ENCODE measurements at regions not wholly inside any gene's neighbourhood (a gene's known extent, or its start where the extent isn't known, plus 50 kb on each side); places are given as distances from the start of the nearest gene placed in this dataset.

DNA sequence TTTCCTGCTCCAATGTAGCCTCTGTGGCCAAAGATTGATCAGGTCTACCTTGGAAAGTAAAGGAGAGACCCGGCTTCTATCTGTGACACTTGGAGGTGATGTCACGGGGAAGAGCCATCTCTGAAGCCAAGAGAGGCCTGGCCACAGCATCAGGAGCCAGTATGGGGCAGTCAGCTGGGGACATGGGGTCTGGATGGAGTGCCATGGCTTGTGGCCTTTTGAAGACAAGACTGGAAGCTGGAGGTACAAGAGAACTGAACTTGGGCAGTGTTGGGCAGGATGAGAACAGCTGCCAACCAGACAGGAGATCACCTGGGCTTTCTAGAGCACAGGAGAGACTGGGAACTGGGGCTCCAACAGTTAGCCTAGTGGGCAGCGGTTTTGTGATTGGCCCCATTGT is 190.7 kb downstream of the TENT4A start:
- TF ChIP-seq, protein P1, sequence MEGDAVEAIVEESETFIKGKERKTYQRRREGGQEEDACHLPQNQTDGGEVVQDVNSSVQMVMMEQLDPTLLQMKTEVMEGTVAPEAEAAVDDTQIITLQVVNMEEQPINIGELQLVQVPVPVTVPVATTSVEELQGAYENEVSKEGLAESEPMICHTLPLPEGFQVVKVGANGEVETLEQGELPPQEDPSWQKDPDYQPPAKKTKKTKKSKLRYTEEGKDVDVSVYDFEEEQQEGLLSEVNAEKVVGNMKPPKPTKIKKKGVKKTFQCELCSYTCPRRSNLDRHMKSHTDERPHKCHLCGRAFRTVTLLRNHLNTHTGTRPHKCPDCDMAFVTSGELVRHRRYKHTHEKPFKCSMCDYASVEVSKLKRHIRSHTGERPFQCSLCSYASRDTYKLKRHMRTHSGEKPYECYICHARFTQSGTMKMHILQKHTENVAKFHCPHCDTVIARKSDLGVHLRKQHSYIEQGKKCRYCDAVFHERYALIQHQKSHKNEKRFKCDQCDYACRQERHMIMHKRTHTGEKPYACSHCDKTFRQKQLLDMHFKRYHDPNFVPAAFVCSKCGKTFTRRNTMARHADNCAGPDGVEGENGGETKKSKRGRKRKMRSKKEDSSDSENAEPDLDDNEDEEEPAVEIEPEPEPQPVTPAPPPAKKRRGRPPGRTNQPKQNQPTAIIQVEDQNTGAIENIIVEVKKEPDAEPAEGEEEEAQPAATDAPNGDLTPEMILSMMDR (IDR thresholded peaks at IDR 0.05; ENCODE audit: poor library complexity): no peak
- TF ChIP-seq EZH2 (IDR thresholded peaks at IDR 0.05; ENCODE audit: borderline replicate concordance) (no peak), EZH2phosphoT487 (IDR thresholded peaks at IDR 0.05; ENCODE audit: low read depth, severe bottlenecking, unreplicated experiment) (no peak)
